Caco-2 (cell line): ENCODE measurements at regions not wholly inside any gene's neighbourhood (a gene's known extent, or its start where the extent isn't known, plus 50 kb on each side); places are given as distances from the start of the nearest gene placed in this dataset.

Experiments
- BruUV-seq: library from RNA; stranded (reverse); fragments of 400-500 nt; replicated peaks from 2 replicates; lab custom pipeline; 2021; lab: Mats Ljungman, UMichigan
- CTCF ChIA-PET: fragments of 300-600 bp; sonication (Branson Sonifier 250); formaldehyde crosslinking; loops from one replicate; lab custom pipeline; 2022; ENCODE audit warnings: antibody characterized with exemption; lab: Charles Lee
- POLR2A ChIA-PET: fragments of 300-600 bp; sonication (Branson Sonifier 250); formaldehyde crosslinking; loops from one replicate; lab custom pipeline; 2022; ENCODE audit warnings: antibody characterized with exemption; lab: Charles Lee
- DNase-seq, 2 experiments: peaks; one replicate each; pipeline versions ENCODE4 v3.0.0 to v3.0.0-alpha.2; 2020 to 2022
- H3K27me3 ChIP-seq: replicated peaks from 2 replicates; pipeline ENCODE4 v1.6.0; 2011; ENCODE audit warnings: low read length; ENCODE audit not compliant: control insufficient read depth, insufficient read depth
- H3K36me3 ChIP-seq: 2 replicates; pipeline ENCODE4 v1.5.1; 2011; ENCODE audit warnings: low read length; ENCODE audit not compliant: control insufficient read depth, insufficient read depth
- H3K4me1 ChIP-seq: fragments of 250-450 bp; sonication (Bioruptor Pico); 2 replicates; pipeline ENCODE4 v1.5.1; 2020; ENCODE audit warnings: mild to moderate bottlenecking
- H3K4me3 ChIP-seq: 2 replicates; pipeline ENCODE4 v1.5.1; 2011; ENCODE audit warnings: low read depth, mild to moderate bottlenecking, control low read depth, low read length
- H3K9me3 ChIP-seq: fragments of 250-450 bp; sonication (Bioruptor Pico); 2 replicates; pipeline ENCODE4 v1.5.1; 2020; ENCODE audit warnings: mild to moderate bottlenecking, moderate library complexity
- H3K27ac Mint-ChIP-seq: one replicate; pipeline ENCODE4 v1.8.0; 2022; ENCODE audit warnings: mixed read lengths; ENCODE audit not compliant: unreplicated experiment
- H3K27me3 Mint-ChIP-seq: one replicate; pipeline ENCODE4 v1.8.0; 2022; ENCODE audit warnings: mixed read lengths; ENCODE audit not compliant: insufficient read depth, unreplicated experiment
- H3K36me3 Mint-ChIP-seq: one replicate; pipeline ENCODE4 v1.8.0; 2022; ENCODE audit warnings: mild to moderate bottlenecking, mixed read lengths; ENCODE audit not compliant: insufficient read depth, unreplicated experiment
- H3K4me1 Mint-ChIP-seq: one replicate; pipeline ENCODE4 v1.8.0; 2022; ENCODE audit warnings: low read depth, mixed read lengths; ENCODE audit not compliant: unreplicated experiment
- H3K4me3 Mint-ChIP-seq: one replicate; pipeline ENCODE4 v1.8.0; 2022; ENCODE audit warnings: mild to moderate bottlenecking, moderate library complexity, mixed read lengths; ENCODE audit not compliant: unreplicated experiment
- H3K9me3 Mint-ChIP-seq: one replicate; pipeline ENCODE4 v1.8.0; 2022; ENCODE audit warnings: mixed read lengths; ENCODE audit not compliant: unreplicated experiment
- CTCF ChIP-seq, 2 experiments: fragments of 200-600 bp in 1 of 2; IDR thresholded peaks; 1 replicate in 1 of 2; 2 replicates in 1 of 2; pipeline versions ENCODE4 v1.5.1 to v1.8.0; 2011 to 2022; ENCODE audit warnings: antibody characterized with exemption in 1 of 2, control low read depth in 1 of 2, inconsistent platforms in 1 of 2, low read depth in 1 of 2, low read length in 1 of 2, mild to moderate bottlenecking in 1 of 2, moderate library complexity in 1 of 2; ENCODE audit not compliant: insufficient read depth in 1 of 2, severe bottlenecking in 1 of 2, unreplicated experiment in 1 of 2
- intact Hi-C: fragments of 100-400 bp; cut with micrococcal nuclease; formaldehyde crosslinking; loops from one replicate; pipeline ENCODE4 v1.10.0; 2022; ENCODE audit not compliant: unreplicated experiment

- no peak overlapping the region for H3K4me3 ChIP-seq
- H3K9me3 ChIP-seq, result no peaks in the 10 kb centered on the region
- DNase-seq, result no peak
- no peak for TF ChIP-seq CTCF (IDR thresholded peaks at IDR 0.05; ENCODE audit: insufficient read depth in 1 of 2, low read depth in 1 of 2, low read length in 1 of 2, severe bottlenecking in 1 of 2, unreplicated experiment in 1 of 2)
- H3K36me3 Mint-ChIP-seq, result no peaks in the 10 kb centered on the region
- POLR2A ChIA-PET, result no interaction called here
- H3K27me3 ChIP-seq, result no peaks in the 10 kb centered on the region
- peaks cover 13% of the 10 kb centered on the region for H3K9me3 Mint-ChIP-seq
- no peaks in the 10 kb centered on the region for H3K36me3 ChIP-seq
- no peaks in the 10 kb centered on the region for H3K4me1 Mint-ChIP-seq
- H3K27me3 Mint-ChIP-seq, result no peaks in the 10 kb centered on the region
- BruUV-seq, result no TSS peak
- H3K27ac Mint-ChIP-seq, result no peak overlapping the region
- CTCF ChIA-PET, result no interaction called here
- intact Hi-C loops, result no loop called here
- no peaks in the 10 kb centered on the region for H3K4me1 ChIP-seq
- no peak overlapping the region for H3K4me3 Mint-ChIP-seq
These were observed 506.2 kb downstream of the FGF9 start for GRCh38 chr13:22176968-22177520.

- DNase-seq, result no peak
- H3K4me3 Mint-ChIP-seq, result no peak overlapping the region
- H3K36me3 Mint-ChIP-seq, result no peaks in the 10 kb centered on the region
- no peaks in the 10 kb centered on the region for H3K36me3 ChIP-seq
- H3K27ac Mint-ChIP-seq, result no peak overlapping the region
- H3K4me1 Mint-ChIP-seq, result no peaks in the 10 kb centered on the region
- peaks cover 13% of the 10 kb centered on the region for H3K9me3 Mint-ChIP-seq
- H3K4me1 ChIP-seq, result no peaks in the 10 kb centered on the region
- TF ChIP-seq CTCF (IDR thresholded peaks at IDR 0.05; ENCODE audit: insufficient read depth in 1 of 2, low read depth in 1 of 2, low read length in 1 of 2, severe bottlenecking in 1 of 2, unreplicated experiment in 1 of 2), result no peak
- no peaks in the 10 kb centered on the region for H3K27me3 Mint-ChIP-seq
- CTCF ChIA-PET, result interaction anchor here (0.7 kb wide), 1 partner anchor 617 kb away, joined by 3 read pairs; no protein-coding TSS in a partner anchor
- no TSS peak for BruUV-seq
- H3K9me3 ChIP-seq, result no peaks in the 10 kb centered on the region
- no peaks in the 10 kb centered on the region for H3K27me3 ChIP-seq
- intact Hi-C loops, result no loop called here
- no peak overlapping the region for H3K4me3 ChIP-seq
- POLR2A ChIA-PET, result no interaction called here
These were observed 508.0 kb downstream of the FGF9 start for GRCh38 chr13:22178878-22179277.

- no peaks in the 10 kb centered on the region for H3K4me1 ChIP-seq
- Mint-ChIP-seq H3K27me3 (no peaks in the 10 kb centered on the region), H3K36me3 (no peaks in the 10 kb centered on the region), H3K27ac (no peak overlapping the region), H3K9me3 (no peaks in the 10 kb centered on the region), H3K4me3 (no peak overlapping the region), H3K4me1 (no peaks in the 10 kb centered on the region)
- no peaks in the 10 kb centered on the region for H3K36me3 ChIP-seq
- no TSS peak for BruUV-seq
- H3K9me3 ChIP-seq, result no peaks in the 10 kb centered on the region
- no peaks in the 10 kb centered on the region; the same call in 1 of the 2 replicates for H3K27me3 ChIP-seq
- no peak for TF ChIP-seq CTCF (IDR thresholded peaks at IDR 0.05; ENCODE audit: insufficient read depth in 1 of 2, low read depth in 1 of 2, low read length in 1 of 2, severe bottlenecking in 1 of 2, unreplicated experiment in 1 of 2)
- ChIA-PET POLR2A (no interaction called here), CTCF (no interaction called here)
- intact Hi-C loops, result no loop called here
- DNase-seq, result no peak
- H3K4me3 ChIP-seq, result no peak overlapping the region
These were observed 516.5 kb downstream of the FGF9 start for GRCh38 chr13:22187329-22187728.
